ENCODE measurements at regions not wholly inside any gene's neighbourhood (a gene's known extent, or its start where the extent isn't known, plus 50 kb on each side); places are given as distances from the start of the nearest gene placed in this dataset.

DNA sequence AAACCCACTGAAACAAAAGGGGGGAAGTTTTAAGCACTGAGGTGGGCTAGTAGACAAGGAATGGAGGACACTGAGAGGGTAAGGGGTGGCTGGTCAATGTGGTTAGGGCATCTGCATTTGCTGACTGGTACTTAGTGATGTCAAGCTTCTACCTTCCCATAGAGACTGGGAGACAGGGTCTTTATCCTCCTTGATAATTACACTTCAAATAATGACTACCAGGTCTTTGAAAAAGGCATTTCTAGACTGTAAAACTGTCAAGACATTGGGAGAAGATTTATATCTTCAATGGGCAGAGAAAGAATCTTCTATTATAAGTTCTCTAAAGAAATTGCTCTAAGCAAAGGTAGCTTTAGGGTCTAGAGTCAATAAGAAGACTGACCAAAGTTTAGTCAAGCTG lies 1490.8 kb upstream of the PCDH20 start:
- TF ChIP-seq, protein P1, sequence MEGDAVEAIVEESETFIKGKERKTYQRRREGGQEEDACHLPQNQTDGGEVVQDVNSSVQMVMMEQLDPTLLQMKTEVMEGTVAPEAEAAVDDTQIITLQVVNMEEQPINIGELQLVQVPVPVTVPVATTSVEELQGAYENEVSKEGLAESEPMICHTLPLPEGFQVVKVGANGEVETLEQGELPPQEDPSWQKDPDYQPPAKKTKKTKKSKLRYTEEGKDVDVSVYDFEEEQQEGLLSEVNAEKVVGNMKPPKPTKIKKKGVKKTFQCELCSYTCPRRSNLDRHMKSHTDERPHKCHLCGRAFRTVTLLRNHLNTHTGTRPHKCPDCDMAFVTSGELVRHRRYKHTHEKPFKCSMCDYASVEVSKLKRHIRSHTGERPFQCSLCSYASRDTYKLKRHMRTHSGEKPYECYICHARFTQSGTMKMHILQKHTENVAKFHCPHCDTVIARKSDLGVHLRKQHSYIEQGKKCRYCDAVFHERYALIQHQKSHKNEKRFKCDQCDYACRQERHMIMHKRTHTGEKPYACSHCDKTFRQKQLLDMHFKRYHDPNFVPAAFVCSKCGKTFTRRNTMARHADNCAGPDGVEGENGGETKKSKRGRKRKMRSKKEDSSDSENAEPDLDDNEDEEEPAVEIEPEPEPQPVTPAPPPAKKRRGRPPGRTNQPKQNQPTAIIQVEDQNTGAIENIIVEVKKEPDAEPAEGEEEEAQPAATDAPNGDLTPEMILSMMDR (IDR thresholded peaks at IDR 0.05): no peak
- Mint-ChIP-seq H3K4me1 (ENCODE audit: low read depth) (no peaks in the 10 kb centered on the region), H3K9me3 (peaks cover 22% of the 10 kb centered on the region), H3K27me3 (ENCODE audit: insufficient read depth) (no peaks in the 10 kb centered on the region), H3K4me3 (no peak overlapping the region), H3K27ac (no peak overlapping the region), H3K36me3 (ENCODE audit: low read depth) (no peaks in the 10 kb centered on the region)
- no peak for DNase-seq

DNA sequence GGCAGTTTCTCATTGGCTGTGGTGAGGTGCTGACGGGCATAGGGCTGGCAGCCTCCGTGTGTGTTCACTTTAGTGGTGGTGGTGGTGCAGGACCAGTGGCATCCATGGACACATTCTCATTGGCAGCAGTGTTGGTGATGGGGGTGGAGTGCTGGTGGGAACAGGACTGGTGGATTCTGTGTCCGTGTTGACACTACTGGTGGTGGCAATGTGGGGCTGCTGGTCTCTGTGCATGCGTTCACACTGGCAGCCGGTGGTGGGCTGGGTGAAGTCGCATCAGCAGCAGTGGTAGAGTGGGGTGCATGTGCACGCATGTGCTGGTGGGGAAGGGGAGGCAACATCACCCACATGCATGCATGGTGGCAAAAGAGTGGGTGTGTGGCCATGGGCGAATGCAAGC lies 1471.4 kb upstream of the PCDH20 start:
- TF ChIP-seq, protein P1 (IDR thresholded peaks at IDR 0.05): no peak
- Mint-ChIP-seq H3K27ac (no peak overlapping the region), H3K4me3 (no peak overlapping the region), H3K9me3 (peaks cover 28% of the 10 kb centered on the region), H3K4me1 (ENCODE audit: low read depth) (no peaks in the 10 kb centered on the region), H3K36me3 (ENCODE audit: low read depth) (no peaks in the 10 kb centered on the region), H3K27me3 (ENCODE audit: insufficient read depth) (no peaks in the 10 kb centered on the region)
- DNase-seq: no peak

DNA sequence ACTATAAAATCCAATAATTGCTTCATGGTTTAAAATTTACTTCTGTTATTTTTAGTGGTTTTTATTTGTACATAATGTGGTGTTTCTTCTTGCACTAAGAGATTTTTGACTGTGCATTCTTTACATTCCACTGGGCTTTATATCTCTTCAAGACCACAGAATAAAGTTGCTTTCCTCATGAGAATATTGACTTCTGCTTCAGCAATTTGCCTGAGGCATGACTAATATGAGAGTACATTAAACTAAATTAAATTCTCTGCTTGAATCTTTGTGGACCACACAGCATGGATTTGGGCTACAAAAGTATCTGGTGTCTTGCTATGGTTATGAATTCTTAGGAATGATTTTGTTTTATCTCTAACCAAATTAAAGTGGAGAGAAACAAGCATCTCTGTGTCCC lies 1463.4 kb upstream of the PCDH20 start:
- TF ChIP-seq, protein P1 (IDR thresholded peaks at IDR 0.05): no peak
- no peaks in the 10 kb centered on the region for H3K4me1 Mint-ChIP-seq (ENCODE audit: low read depth)
- no peak overlapping the region for H3K27ac Mint-ChIP-seq
- no peaks in the 10 kb centered on the region for H3K36me3 Mint-ChIP-seq (ENCODE audit: low read depth)
- DNase-seq: no peak
- H3K9me3 Mint-ChIP-seq: peaks cover 20% of the 10 kb centered on the region
- H3K4me3 Mint-ChIP-seq: no peak overlapping the region
- H3K27me3 Mint-ChIP-seq (ENCODE audit: insufficient read depth): no peaks in the 10 kb centered on the region

DNA sequence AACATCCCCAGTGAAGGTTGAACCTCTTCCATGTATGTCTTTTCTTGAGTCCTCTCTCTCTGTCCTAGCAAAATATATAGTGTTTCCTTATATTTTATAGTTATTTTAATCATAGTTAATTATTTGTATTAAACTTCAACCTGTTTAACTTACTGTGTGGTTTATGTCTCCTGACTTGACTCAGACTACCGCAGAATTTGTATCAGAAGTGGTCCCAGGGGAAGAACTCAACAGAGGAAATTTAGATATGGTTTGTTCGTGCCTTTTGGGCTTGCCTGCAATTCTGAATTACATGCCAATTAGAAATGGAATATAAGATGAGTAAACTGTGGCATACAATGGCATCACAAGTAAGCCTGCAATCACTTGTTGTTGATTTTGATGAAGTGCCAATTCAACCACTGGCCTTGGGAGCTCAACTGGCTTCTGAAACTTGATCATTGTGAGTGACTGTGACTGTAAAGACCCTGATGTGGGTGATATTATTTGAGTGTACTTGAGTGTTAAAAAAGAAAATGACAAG lies 1459.5 kb upstream of the PCDH20 start:
- Mint-ChIP-seq H3K4me1 (ENCODE audit: low read depth) (no peaks in the 10 kb centered on the region), H3K27me3 (ENCODE audit: insufficient read depth) (no peaks in the 10 kb centered on the region), H3K36me3 (ENCODE audit: low read depth) (no peaks in the 10 kb centered on the region), H3K9me3 (peaks cover 23% of the 10 kb centered on the region), H3K27ac (no peak overlapping the region), H3K4me3 (no peak overlapping the region)
- no peak for DNase-seq
- TF ChIP-seq, protein P1 (IDR thresholded peaks at IDR 0.05): no peak

DNA sequence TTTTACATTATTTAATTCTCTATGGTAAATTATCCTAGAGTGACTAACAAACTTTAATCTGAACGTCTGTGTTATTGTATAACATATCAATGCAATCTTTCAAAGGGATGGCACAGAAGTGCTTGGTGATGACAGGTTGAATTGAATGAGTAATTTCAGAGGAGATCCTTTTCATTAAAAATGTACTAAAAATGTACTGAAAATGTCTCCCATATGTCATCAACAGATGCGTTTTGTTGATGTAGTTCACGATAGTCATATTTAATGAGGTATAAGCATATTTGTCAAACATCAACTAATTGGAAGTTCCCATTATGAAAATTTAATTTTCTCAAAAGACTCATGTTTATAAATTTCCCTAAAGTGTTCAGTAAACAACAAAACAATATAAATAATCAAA lies 1434.7 kb upstream of the PCDH20 start:
- no peak for DNase-seq
- H3K27me3 Mint-ChIP-seq (ENCODE audit: insufficient read depth): no peaks in the 10 kb centered on the region

More for the DNA sequence above, 1434.7 kb upstream of the PCDH20 start:
- Mint-ChIP-seq H3K27ac (no peak overlapping the region), H3K36me3 (ENCODE audit: low read depth) (no peaks in the 10 kb centered on the region), H3K4me1 (ENCODE audit: low read depth) (no peaks in the 10 kb centered on the region), H3K9me3 (peaks cover 22% of the 10 kb centered on the region), H3K4me3 (no peak overlapping the region)
- TF ChIP-seq, protein P1 (IDR thresholded peaks at IDR 0.05): no peak
